ENCODE measurements at regions not wholly inside any gene's neighbourhood (a gene's known extent, or its start where the extent isn't known, plus 50 kb on each side); places are given as distances from the start of the nearest gene placed in this dataset.

DNA sequence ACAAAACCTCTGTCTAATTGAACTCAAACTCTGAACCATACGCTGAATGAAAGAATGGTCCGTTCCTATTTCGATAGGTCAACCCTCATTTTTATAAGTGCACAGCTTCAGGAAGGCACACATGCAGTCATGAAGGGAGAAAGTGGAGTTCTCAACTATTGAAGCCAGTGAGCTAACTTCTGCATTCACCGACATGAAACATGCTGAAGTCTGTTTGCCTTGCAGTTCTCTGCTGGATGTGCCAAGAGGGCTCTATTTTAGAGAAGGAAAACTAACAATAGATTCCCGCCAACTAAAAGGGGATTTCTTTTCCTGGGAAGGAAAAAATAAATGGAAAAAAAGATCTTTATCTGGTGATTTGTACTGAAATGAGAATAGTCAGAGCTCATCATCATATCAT, 191.0 kb upstream of the PLEKHG7 start:
- no peak for TF ChIP-seq EZH2 (IDR thresholded peaks at IDR 0.05; ENCODE audit: low read depth)
- TF ChIP-seq, protein P1, sequence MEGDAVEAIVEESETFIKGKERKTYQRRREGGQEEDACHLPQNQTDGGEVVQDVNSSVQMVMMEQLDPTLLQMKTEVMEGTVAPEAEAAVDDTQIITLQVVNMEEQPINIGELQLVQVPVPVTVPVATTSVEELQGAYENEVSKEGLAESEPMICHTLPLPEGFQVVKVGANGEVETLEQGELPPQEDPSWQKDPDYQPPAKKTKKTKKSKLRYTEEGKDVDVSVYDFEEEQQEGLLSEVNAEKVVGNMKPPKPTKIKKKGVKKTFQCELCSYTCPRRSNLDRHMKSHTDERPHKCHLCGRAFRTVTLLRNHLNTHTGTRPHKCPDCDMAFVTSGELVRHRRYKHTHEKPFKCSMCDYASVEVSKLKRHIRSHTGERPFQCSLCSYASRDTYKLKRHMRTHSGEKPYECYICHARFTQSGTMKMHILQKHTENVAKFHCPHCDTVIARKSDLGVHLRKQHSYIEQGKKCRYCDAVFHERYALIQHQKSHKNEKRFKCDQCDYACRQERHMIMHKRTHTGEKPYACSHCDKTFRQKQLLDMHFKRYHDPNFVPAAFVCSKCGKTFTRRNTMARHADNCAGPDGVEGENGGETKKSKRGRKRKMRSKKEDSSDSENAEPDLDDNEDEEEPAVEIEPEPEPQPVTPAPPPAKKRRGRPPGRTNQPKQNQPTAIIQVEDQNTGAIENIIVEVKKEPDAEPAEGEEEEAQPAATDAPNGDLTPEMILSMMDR (conservative IDR thresholded peaks at IDR 0.05) = no peak
